BLaER1 treated with 17β-estradiol and CSF1 and Interleukin-3, amounts not matched to agents 10 nM and 100 nM (cell line): ENCODE measurements at regions not wholly inside any gene's neighbourhood (a gene's known extent, or its start where the extent isn't known, plus 50 kb on each side); places are given as distances from the start of the nearest gene placed in this dataset.

Experiments
- H3K27ac ChIP-seq, 11 experiments: shearing (Covaris generic); formaldehyde crosslinking; 2 replicates each; pipeline ENCODE4 v1.8.1; 2022
- H3K27me3 ChIP-seq, 11 experiments: shearing (Covaris generic); formaldehyde crosslinking; 2 replicates each; pipeline ENCODE4 v1.8.1; 2022
- H3K36me3 ChIP-seq, 11 experiments: shearing (Covaris generic); formaldehyde crosslinking; 2 replicates each; pipeline ENCODE4 v1.8.1; 2022
- H3K4me1 ChIP-seq, 10 experiments: shearing (Covaris generic); formaldehyde crosslinking; 2 replicates each; pipeline ENCODE4 v1.8.1; 2022
- H3K4me2 ChIP-seq, 11 experiments: shearing (Covaris generic); formaldehyde crosslinking; 2 replicates each; pipeline ENCODE4 v1.8.1; 2022
- H3K4me3 ChIP-seq, 10 experiments: shearing (Covaris generic); formaldehyde crosslinking; 2 replicates each; pipeline ENCODE4 v1.8.1; 2022
- H3K9ac ChIP-seq, 11 experiments: shearing (Covaris generic); formaldehyde crosslinking; 2 replicates each; pipeline ENCODE4 v1.8.1; 2022
- H3K9me3 ChIP-seq, 11 experiments: shearing (Covaris generic); formaldehyde crosslinking; replicated peaks in 1 of 11; 2 replicates each; pipeline ENCODE4 v1.8.1; 2022
- H4K20me1 ChIP-seq, 11 experiments: shearing (Covaris generic); formaldehyde crosslinking; 2 replicates each; pipeline ENCODE4 v1.8.1; 2022
- Cebpa-rat ChIP-seq, 11 experiments: shearing (Covaris generic); IDR thresholded peaks; 2 replicates each; pipeline ENCODE4 v1.8.1; 2022

DNA sequence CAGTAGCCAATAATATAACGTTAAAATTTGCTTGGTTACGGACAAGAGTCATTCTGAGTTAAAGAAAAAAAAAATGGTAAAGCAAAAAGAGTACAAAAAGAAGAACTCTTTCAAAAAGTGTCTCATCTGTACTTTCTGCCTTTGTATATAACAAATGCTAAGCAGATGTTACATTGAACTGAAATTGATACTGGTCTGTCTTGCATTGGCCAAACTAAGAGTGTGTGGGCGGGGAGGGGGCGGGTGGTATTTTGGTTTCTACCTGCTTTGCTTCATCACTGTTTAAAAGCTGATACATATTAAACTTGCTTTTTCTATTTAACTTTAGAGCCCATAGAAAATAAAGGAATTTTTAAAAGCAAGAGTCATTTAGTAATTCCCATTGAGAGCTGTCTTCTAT is 215.0 kb upstream of the THBS1 start:
- TF ChIP-seq Cebpa-rat (IDR thresholded peaks at IDR 0.05) = no peak
- H4K20me1 ChIP-seq = no peaks in the 10 kb centered on the region

DNA sequence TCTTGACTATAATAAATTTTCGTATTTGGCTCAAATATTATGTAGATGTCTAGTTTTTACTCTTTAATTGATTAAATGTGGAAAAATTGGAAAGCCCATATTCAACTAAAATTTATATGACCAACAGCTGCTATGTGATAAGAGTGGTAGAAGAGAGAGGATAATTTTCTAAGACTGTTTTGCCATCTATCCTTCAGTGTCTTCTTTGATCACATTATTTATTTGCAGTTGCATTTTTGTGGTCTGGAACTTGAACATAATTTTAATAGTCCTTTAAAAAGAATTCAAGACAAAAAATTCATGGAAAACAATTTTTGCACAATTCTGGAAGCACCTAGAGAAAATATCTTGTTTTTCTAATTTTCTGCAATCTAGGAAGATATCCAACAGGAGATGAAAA is 213.3 kb upstream of the THBS1 start:
- H3K4me1 ChIP-seq = no peaks in the 10 kb centered on the region
- no peak for TF ChIP-seq Cebpa-rat (IDR thresholded peaks at IDR 0.05)
- no peak overlapping the region for H3K27ac ChIP-seq
- H3K36me3 ChIP-seq = no peaks in the 10 kb centered on the region
- peaks cover 6 to 30% (median 19%) of the 10 kb centered on the region in 11 experiments; a peak in 20 of 22 replicates for H3K9me3 ChIP-seq
- no peak overlapping the region for H3K4me2 ChIP-seq
- no peaks in the 10 kb centered on the region for H3K27me3 ChIP-seq
- H3K4me3 ChIP-seq = no peak overlapping the region
- no peaks in the 10 kb centered on the region for H4K20me1 ChIP-seq
- H3K9ac ChIP-seq = no peak overlapping the region

More for the DNA sequence above, 215.0 kb upstream of the THBS1 start:
- H3K9ac ChIP-seq = no peak overlapping the region
- no peaks in the 10 kb centered on the region for H3K36me3 ChIP-seq
- no peaks in the 10 kb centered on the region for H3K4me1 ChIP-seq
- H3K9me3 ChIP-seq = peaks cover 0 to 16% (median 11%) of the 10 kb centered on the region in 11 experiments; a peak in 13 of 22 replicates
- H3K4me3 ChIP-seq = no peak overlapping the region
- no peak overlapping the region for H3K4me2 ChIP-seq
- H3K27me3 ChIP-seq = no peaks in the 10 kb centered on the region
- no peak overlapping the region for H3K27ac ChIP-seq

DNA sequence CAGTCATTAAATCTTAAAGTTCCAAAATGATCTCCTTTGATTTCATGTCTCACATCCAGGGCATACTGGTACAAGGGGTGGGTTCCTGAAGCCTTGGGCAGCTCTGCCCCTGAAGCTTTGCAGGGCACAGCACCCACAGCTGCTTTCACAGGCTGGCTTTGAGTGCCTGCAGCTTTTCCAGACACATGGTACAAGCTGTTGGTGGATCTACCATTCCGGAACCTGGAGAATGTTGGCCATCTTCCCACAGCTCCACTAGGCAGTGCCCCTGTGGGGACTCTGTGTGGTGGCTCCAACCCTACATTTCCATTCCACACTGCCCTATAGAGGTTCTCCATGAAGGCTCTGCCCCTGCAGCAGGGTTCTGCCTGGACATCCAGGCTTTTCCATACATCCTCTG is 211.1 kb upstream of the THBS1 start:
- no peak overlapping the region for H3K9ac ChIP-seq

DNA sequence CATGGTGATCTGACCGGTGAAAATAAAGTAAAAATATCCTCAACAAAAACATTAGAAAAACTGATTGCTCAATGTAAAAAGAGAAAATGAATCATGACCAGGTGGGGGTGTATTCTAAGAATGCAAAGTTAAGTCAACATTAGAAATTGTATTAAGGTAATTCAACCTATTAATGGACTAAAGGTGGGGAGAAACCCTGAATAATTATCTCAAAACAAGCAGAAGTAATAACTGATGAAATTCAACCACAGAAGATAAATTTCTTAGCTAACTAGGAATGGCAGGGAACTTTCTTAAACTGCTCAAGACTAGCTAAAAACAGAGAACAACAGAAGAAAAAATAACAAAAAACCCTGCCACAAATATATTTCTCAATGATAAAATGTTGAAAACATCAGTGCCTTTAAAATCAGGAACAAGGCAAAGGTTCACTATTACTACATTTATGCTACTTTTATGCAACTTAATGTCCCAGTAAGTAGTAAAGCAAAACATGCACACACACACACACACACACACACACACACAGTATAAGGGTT is 204.4 kb upstream of the THBS1 start:
- Histone ChIP-seq H3K27me3 (no peaks in the 10 kb centered on the region), H3K4me1 (peaks cover 0 to 59% (median 5%) of the 10 kb centered on the region in 10 experiments; a peak in 10 of 20 replicates), H3K4me3 (no peak overlapping the region), H4K20me1 (no peaks in the 10 kb centered on the region), H3K9me3 (peaks cover 1 to 10% (median 6%) of the 10 kb centered on the region in 11 experiments; a peak in 17 of 22 replicates), H3K27ac (peak overlapping the region in 3 of 11 experiments; percentile 22 to 66 (median 53); a peak in 4 of 22 replicates), H3K36me3 (no peaks in the 10 kb centered on the region), H3K9ac (no peak overlapping the region), H3K4me2 (peak overlapping the region in 3 of 11 experiments; percentile 4 to 24 (median 18); a peak in 3 of 22 replicates)
- TF ChIP-seq Cebpa-rat (IDR thresholded peaks at IDR 0.05) = no peak

More for the DNA sequence above, 211.1 kb upstream of the THBS1 start:
- Histone ChIP-seq H3K9me3 (peaks cover 6 to 30% (median 19%) of the 10 kb centered on the region in 11 experiments; a peak in 20 of 22 replicates), H3K4me1 (peaks cover 0 to 6% (median 0%) of the 10 kb centered on the region in 10 experiments; a peak in 3 of 20 replicates), H3K27me3 (no peaks in the 10 kb centered on the region), H3K27ac (no peak overlapping the region), H4K20me1 (no peaks in the 10 kb centered on the region), H3K36me3 (no peaks in the 10 kb centered on the region), H3K4me2 (no peak overlapping the region), H3K4me3 (no peak overlapping the region)
- TF ChIP-seq Cebpa-rat (IDR thresholded peaks at IDR 0.05) = no peak

DNA sequence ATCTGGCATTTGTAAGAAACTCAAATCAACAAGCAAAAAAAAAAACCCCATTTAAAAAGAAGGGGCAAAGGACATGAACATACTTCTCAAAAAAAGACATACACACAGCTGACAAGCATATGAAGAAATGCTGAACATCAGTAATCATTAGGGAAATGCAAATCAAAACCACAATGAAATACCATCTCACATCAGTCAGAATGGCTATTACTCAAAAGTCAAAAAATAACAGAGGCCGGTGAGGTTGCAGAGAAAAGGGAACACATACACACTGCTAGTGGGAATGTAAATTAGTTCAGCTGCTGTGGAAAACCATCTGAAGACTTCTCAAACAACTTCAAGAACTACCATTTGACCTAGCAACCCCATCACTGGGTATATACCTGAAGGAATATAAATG is 199.4 kb upstream of the THBS1 start:
- H3K4me3 ChIP-seq = no peak overlapping the region
- TF ChIP-seq Cebpa-rat (IDR thresholded peaks at IDR 0.05) = no peak
- no peaks in the 10 kb centered on the region for H3K27me3 ChIP-seq
- no peaks in the 10 kb centered on the region for H3K9me3 ChIP-seq
- H3K9ac ChIP-seq = peak overlapping the region in 3 of 11 experiments; percentile 53 to 66 (median 58); a peak in 5 of 22 replicates
- H4K20me1 ChIP-seq = no peaks in the 10 kb centered on the region
- H3K4me2 ChIP-seq = peak overlapping the region in 10 of 11 experiments; percentile 0 to 67 (median 33); a peak in 14 of 22 replicates
- H3K4me1 ChIP-seq = peaks cover 0 to 88% (median 7%) of the 10 kb centered on the region in 10 experiments; a peak in 12 of 20 replicates
- H3K27ac ChIP-seq = peak overlapping the region in 9 of 11 experiments; percentile 12 to 84 (median 51); a peak in 15 of 22 replicates
- no peaks in the 10 kb centered on the region for H3K36me3 ChIP-seq

DNA sequence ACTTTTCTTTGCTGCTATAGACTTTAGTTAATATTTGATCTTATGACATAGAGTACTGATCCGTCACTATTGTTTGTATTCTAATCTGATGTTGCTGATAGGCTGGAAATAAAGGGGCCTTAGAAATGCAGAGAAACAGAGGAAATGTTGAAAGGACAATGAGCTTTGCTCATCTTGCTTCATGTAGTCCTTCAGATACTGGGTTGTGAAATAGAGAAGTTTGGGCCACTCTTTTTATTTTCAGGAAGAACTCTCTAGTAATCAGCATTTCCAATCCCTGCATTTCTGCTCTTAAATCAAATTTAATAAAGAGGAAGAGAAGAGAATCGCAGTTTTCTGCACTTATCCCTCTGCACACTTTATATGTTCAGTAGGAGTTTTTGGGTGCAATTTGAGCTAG is 192.8 kb upstream of the THBS1 start:
- peaks cover 0 to 86% (median 0%) of the 10 kb centered on the region in 10 experiments; a peak in 7 of 20 replicates for H3K4me1 ChIP-seq
- no peaks in the 10 kb centered on the region for H4K20me1 ChIP-seq
- peak overlapping the region in 3 of 11 experiments; percentile 54 to 67 (median 56); a peak in 5 of 22 replicates for H3K9ac ChIP-seq
- no peaks in the 10 kb centered on the region for H3K36me3 ChIP-seq
- peak overlapping the region in 4 of 11 experiments; percentile 5 to 77 (median 58); a peak in 5 of 22 replicates for H3K4me2 ChIP-seq
- H3K27me3 ChIP-seq = no peaks in the 10 kb centered on the region
- peaks cover 0 to 5% (median 0%) of the 10 kb centered on the region in 11 experiments; a peak in 1 of 22 replicates for H3K9me3 ChIP-seq
- TF ChIP-seq Cebpa-rat (IDR thresholded peaks at IDR 0.05) = no peak; a peak in 2 of 22 replicates
- no peak overlapping the region for H3K4me3 ChIP-seq
- H3K27ac ChIP-seq = peak overlapping the region in 5 of 11 experiments; percentile 2 to 85 (median 59); a peak in 7 of 22 replicates

DNA sequence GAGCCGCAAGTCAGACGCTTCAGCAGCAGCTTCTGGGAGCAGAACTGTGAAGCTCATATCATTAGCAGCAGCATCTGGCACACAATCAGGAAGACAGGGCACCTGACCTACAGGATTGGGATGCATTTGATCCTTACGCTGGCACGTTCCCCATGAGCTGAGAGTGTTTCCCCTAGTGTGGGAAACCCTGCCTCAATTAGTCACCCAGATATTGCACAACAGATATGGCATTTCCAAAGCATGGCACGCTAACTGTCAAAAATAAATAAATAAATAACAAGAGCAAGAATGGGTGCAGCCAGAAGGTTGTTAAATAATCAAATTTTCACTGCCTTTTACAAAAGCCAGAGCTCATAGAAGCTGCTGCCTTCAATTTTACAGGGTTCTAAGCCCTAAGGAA is 189.6 kb upstream of the THBS1 start:
- Histone ChIP-seq H3K36me3 (no peaks in the 10 kb centered on the region), H4K20me1 (no peaks in the 10 kb centered on the region), H3K4me2 (peak overlapping the region in 3 of 11 experiments; percentile 41 to 77 (median 60); a peak in 6 of 22 replicates), H3K4me1 (peaks cover 0 to 76% (median 1%) of the 10 kb centered on the region in 10 experiments; a peak in 11 of 20 replicates), H3K9me3 (peaks cover 0 to 5% (median 0%) of the 10 kb centered on the region in 11 experiments; a peak in 1 of 22 replicates), H3K27ac (peak overlapping the region in 2 of 11 experiments; percentile 10 to 46; a peak in 3 of 22 replicates), H3K9ac (no peak overlapping the region), H3K4me3 (no peak overlapping the region), H3K27me3 (no peaks in the 10 kb centered on the region)
- peak in 1 of 11 experiments; percentile 48; a peak in 1 of 22 replicates for TF ChIP-seq Cebpa-rat (IDR thresholded peaks at IDR 0.05)

DNA sequence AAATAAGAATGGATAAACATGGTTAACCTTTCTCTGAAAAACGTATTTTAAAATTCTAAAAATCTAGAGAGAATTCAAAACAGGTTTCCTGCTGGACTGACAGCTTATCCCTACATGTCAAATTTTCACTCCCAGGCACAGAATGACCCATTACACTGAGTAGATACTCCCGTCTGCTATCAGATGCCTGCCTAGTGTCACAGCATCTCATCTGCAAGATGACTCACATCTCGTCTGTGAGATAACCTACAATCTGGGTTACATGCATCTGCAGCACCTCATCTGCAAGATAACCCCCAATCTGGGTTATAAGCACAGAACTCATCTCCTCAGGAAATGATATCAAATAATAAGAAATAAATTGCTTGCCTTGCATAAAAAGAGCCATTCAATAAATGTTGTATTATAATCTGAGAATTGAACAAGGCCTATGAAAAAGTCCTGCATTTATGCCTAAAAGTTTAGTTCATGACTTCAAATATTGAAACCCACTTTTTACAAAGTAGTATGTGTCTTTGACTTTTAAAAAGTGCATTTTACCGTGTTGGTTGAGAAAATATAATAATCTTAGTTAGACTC is 188.3 kb upstream of the THBS1 start:
- H4K20me1 ChIP-seq = no peaks in the 10 kb centered on the region
- no peak overlapping the region for H3K27ac ChIP-seq
- TF ChIP-seq Cebpa-rat (IDR thresholded peaks at IDR 0.05) = no peak
- H3K36me3 ChIP-seq = no peaks in the 10 kb centered on the region
- no peak overlapping the region for H3K4me3 ChIP-seq
- no peak overlapping the region for H3K9ac ChIP-seq
- peaks cover 0 to 5% (median 0%) of the 10 kb centered on the region in 11 experiments; a peak in 1 of 22 replicates for H3K9me3 ChIP-seq
- no peaks in the 10 kb centered on the region for H3K27me3 ChIP-seq
- peaks cover 11 to 81% (median 15%) of the 10 kb centered on the region in 10 experiments; a peak in 19 of 20 replicates for H3K4me1 ChIP-seq
- no peak overlapping the region for H3K4me2 ChIP-seq
